ENCODE measurements at regions not wholly inside any gene's neighbourhood (a gene's known extent, or its start where the extent isn't known, plus 50 kb on each side); places are given as distances from the start of the nearest gene placed in this dataset.
A peak's percentile ranks its signal among the peaks of the same experiment; 100 is the strongest.

GRCh38 chr4:53763813-53764597, 172.7 kb upstream of the LNX1 start:
- peak overlapping the region; percentile 4 for H3K27ac Mint-ChIP-seq
- H3K27me3 Mint-ChIP-seq, result no peaks in the 10 kb centered on the region
- H3K9me3 Mint-ChIP-seq, result peaks cover 7% of the 10 kb centered on the region
- peaks cover 15% of the 10 kb centered on the region for H3K4me1 Mint-ChIP-seq
- no peaks in the 10 kb centered on the region for H3K36me3 Mint-ChIP-seq
- H3K4me3 Mint-ChIP-seq, result no peak overlapping the region
- ATAC-seq, result peak; percentile 20

GRCh38 chr4:53755656-53756055, 164.4 kb upstream of the LNX1 start:
- Mint-ChIP-seq H3K9me3 (peaks cover 18% of the 10 kb centered on the region), H3K4me3 (no peak overlapping the region), H3K4me1 (peaks cover 6% of the 10 kb centered on the region), H3K27me3 (no peaks in the 10 kb centered on the region), H3K36me3 (peaks cover 14% of the 10 kb centered on the region), H3K27ac (no peak overlapping the region)
- no peak for ATAC-seq

GRCh38 chr4:53752124-53752523, 160.8 kb upstream of the LNX1 start:
- H3K9me3 Mint-ChIP-seq, result peaks cover 19% of the 10 kb centered on the region
- peaks cover 22% of the 10 kb centered on the region for H3K4me1 Mint-ChIP-seq
- ATAC-seq, result no peak
- H3K36me3 Mint-ChIP-seq, result peaks cover 14% of the 10 kb centered on the region
- H3K27ac Mint-ChIP-seq, result no peak overlapping the region
- H3K4me3 Mint-ChIP-seq, result no peak overlapping the region
- H3K27me3 Mint-ChIP-seq, result no peaks in the 10 kb centered on the region

- peaks cover 57% of the 10 kb centered on the region for H3K4me1 Mint-ChIP-seq
- H3K36me3 Mint-ChIP-seq, result no peaks in the 10 kb centered on the region
- H3K9me3 Mint-ChIP-seq, result peaks cover 8% of the 10 kb centered on the region
- no peak overlapping the region for H3K4me3 Mint-ChIP-seq
- H3K27ac Mint-ChIP-seq, result peak overlapping the region; percentile 71
- H3K27me3 Mint-ChIP-seq, result no peaks in the 10 kb centered on the region
- peak; percentile 99 for ATAC-seq
Observed at GRCh38 chr4:53748328-53748772, 157.1 kb upstream of the LNX1 start.

GRCh38 chr4:53747401-53747800, 156.1 kb upstream of the LNX1 start:
- Mint-ChIP-seq H3K27me3 (no peaks in the 10 kb centered on the region), H3K9me3 (peaks cover 8% of the 10 kb centered on the region), H3K36me3 (no peaks in the 10 kb centered on the region), H3K4me3 (no peak overlapping the region), H3K27ac (peak overlapping the region; percentile 78), H3K4me1 (peaks cover 62% of the 10 kb centered on the region)
- ATAC-seq, result no peak

GRCh38 chr4:53744446-53745160, 153.3 kb upstream of the LNX1 start:
- Mint-ChIP-seq H3K27ac (peak overlapping the region; percentile 83), H3K4me3 (no peak overlapping the region), H3K4me1 (peaks cover 56% of the 10 kb centered on the region), H3K9me3 (peaks cover 3% of the 10 kb centered on the region), H3K27me3 (no peaks in the 10 kb centered on the region), H3K36me3 (no peaks in the 10 kb centered on the region)
- no peak for ATAC-seq

GRCh38 chr4:53734584-53735353, 143.5 kb upstream of the LNX1 start:
- Mint-ChIP-seq H3K4me1 (no peaks in the 10 kb centered on the region), H3K9me3 (peaks cover 2% of the 10 kb centered on the region), H3K36me3 (no peaks in the 10 kb centered on the region), H3K27ac (no peak overlapping the region), H3K4me3 (no peak overlapping the region), H3K27me3 (no peaks in the 10 kb centered on the region)
- ATAC-seq, result no peak

- Mint-ChIP-seq H3K4me3 (no peak overlapping the region), H3K27ac (no peak overlapping the region), H3K4me1 (no peaks in the 10 kb centered on the region), H3K27me3 (no peaks in the 10 kb centered on the region), H3K9me3 (peaks cover 2% of the 10 kb centered on the region), H3K36me3 (no peaks in the 10 kb centered on the region)
- ATAC-seq, result no peak
Observed at GRCh38 chr4:53734182-53734581, 142.9 kb upstream of the LNX1 start.

GRCh38 chr4:53732661-53733060, 141.4 kb upstream of the LNX1 start:
- no peak for ATAC-seq

GRCh38 chr4:53730031-53730805, 138.9 kb upstream of the LNX1 start:
- no peaks in the 10 kb centered on the region for H3K36me3 Mint-ChIP-seq

More at GRCh38 chr4:53732661-53733060, 141.4 kb upstream of the LNX1 start:
- Mint-ChIP-seq H3K27me3 (no peaks in the 10 kb centered on the region), H3K4me1 (no peaks in the 10 kb centered on the region), H3K27ac (no peak overlapping the region), H3K9me3 (peaks cover 2% of the 10 kb centered on the region), H3K4me3 (no peak overlapping the region), H3K36me3 (no peaks in the 10 kb centered on the region)

GRCh38 chr4:53722110-53722509, 130.8 kb upstream of the LNX1 start:
- Mint-ChIP-seq H3K9me3 (no peaks in the 10 kb centered on the region), H3K27me3 (peaks cover 28% of the 10 kb centered on the region), H3K27ac (no peak overlapping the region), H3K4me3 (no peak overlapping the region), H3K4me1 (no peaks in the 10 kb centered on the region), H3K36me3 (no peaks in the 10 kb centered on the region)
- no peak for ATAC-seq

More at GRCh38 chr4:53730031-53730805, 138.9 kb upstream of the LNX1 start:
- H3K9me3 Mint-ChIP-seq, result no peaks in the 10 kb centered on the region
- H3K4me3 Mint-ChIP-seq, result no peak overlapping the region
- no peaks in the 10 kb centered on the region for H3K4me1 Mint-ChIP-seq
- H3K27ac Mint-ChIP-seq, result no peak overlapping the region
- H3K27me3 Mint-ChIP-seq, result no peaks in the 10 kb centered on the region
- no peak for ATAC-seq

- peaks cover 28% of the 10 kb centered on the region for H3K27me3 Mint-ChIP-seq
- H3K4me3 Mint-ChIP-seq, result no peak overlapping the region
- no peaks in the 10 kb centered on the region for H3K4me1 Mint-ChIP-seq
- no peaks in the 10 kb centered on the region for H3K36me3 Mint-ChIP-seq
- no peak for ATAC-seq
- H3K27ac Mint-ChIP-seq, result no peak overlapping the region
- H3K9me3 Mint-ChIP-seq, result no peaks in the 10 kb centered on the region
Observed at GRCh38 chr4:53721263-53721662, 130.0 kb upstream of the LNX1 start.

- no peak for ATAC-seq
- no peaks in the 10 kb centered on the region for H3K9me3 Mint-ChIP-seq
- H3K4me3 Mint-ChIP-seq, result no peak overlapping the region
- H3K27ac Mint-ChIP-seq, result no peak overlapping the region
- no peaks in the 10 kb centered on the region for H3K36me3 Mint-ChIP-seq
- no peaks in the 10 kb centered on the region for H3K4me1 Mint-ChIP-seq
- peaks cover 28% of the 10 kb centered on the region for H3K27me3 Mint-ChIP-seq
Observed at GRCh38 chr4:53720776-53721175, 129.5 kb upstream of the LNX1 start.

GRCh38 chr4:53717064-53717549, 125.8 kb upstream of the LNX1 start:
- ATAC-seq, result peak; percentile 53
- no peak overlapping the region for H3K27ac Mint-ChIP-seq
- peaks cover 18% of the 10 kb centered on the region for H3K27me3 Mint-ChIP-seq
- H3K9me3 Mint-ChIP-seq, result no peaks in the 10 kb centered on the region
- no peaks in the 10 kb centered on the region for H3K4me1 Mint-ChIP-seq
- H3K36me3 Mint-ChIP-seq, result no peaks in the 10 kb centered on the region
- no peak overlapping the region for H3K4me3 Mint-ChIP-seq
